GM12872 (cell line): ENCODE measurements at regions not wholly inside any gene's neighbourhood (a gene's known extent, or its start where the extent isn't known, plus 50 kb on each side); places are given as distances from the start of the nearest gene placed in this dataset.

Experiments used
- CTCF ChIP-seq: IDR thresholded peaks from 3 replicates; pipeline ENCODE4 v1.5.1; 2011; ENCODE audit warnings: low read depth, mild to moderate bottlenecking, low read length, moderate library complexity; ENCODE audit not compliant: insufficient read depth

- no peak for TF ChIP-seq CTCF
These were observed 99.6 kb downstream of the TUSC7 start for GRCh38 chr3:116809208-116809607.

- TF ChIP-seq CTCF = no peak
These were observed 102.2 kb downstream of the TUSC7 start for GRCh38 chr3:116811754-116812153.

GRCh38 chr3:116812949-116813348 is 103.4 kb downstream of the TUSC7 start:
- TF ChIP-seq CTCF = no peak

- no peak for TF ChIP-seq CTCF
These were observed 105.7 kb downstream of the TUSC7 start for GRCh38 chr3:116815321-116815720.

GRCh38 chr3:116815831-116816588 is 106.4 kb downstream of the TUSC7 start:
- no peak for TF ChIP-seq CTCF

GRCh38 chr3:116821371-116821770 is 111.8 kb downstream of the TUSC7 start:
- no peak for TF ChIP-seq CTCF

- no peak for TF ChIP-seq CTCF
These were observed 114.6 kb downstream of the TUSC7 start for GRCh38 chr3:116824208-116824607.
